Progenitor cell of endocrine pancreas (in vitro differentiated cells): ENCODE measurements at regions not wholly inside any gene's neighbourhood (a gene's known extent, or its start where the extent isn't known, plus 50 kb on each side); places are given as distances from the start of the nearest gene placed in this dataset.

Experiments
- DNase-seq: peaks from one replicate; pipeline ENCODE4 v3.0.0; 2021; ENCODE audit warnings: low spot score; ENCODE audit not compliant: unreplicated experiment
- H3K27ac Mint-ChIP-seq: 2 replicates; pipeline ENCODE4 v1.8.0; 2021; ENCODE audit warnings: mild to moderate bottlenecking, moderate library complexity, mixed read lengths
- H3K27me3 Mint-ChIP-seq: 2 replicates; pipeline ENCODE4 v1.8.0; 2021; ENCODE audit warnings: mixed read lengths
- H3K36me3 Mint-ChIP-seq: 2 replicates; pipeline ENCODE4 v1.8.0; 2022; ENCODE audit warnings: mixed read lengths; ENCODE audit not compliant: insufficient read depth
- H3K4me1 Mint-ChIP-seq: 2 replicates; pipeline ENCODE4 v1.8.0; 2021; ENCODE audit warnings: low read depth, mixed read lengths
- H3K4me3 Mint-ChIP-seq: 2 replicates; pipeline ENCODE4 v1.8.0; 2021; ENCODE audit warnings: low read depth, mild to moderate bottlenecking, moderate library complexity, mixed read lengths
- H3K9me3 Mint-ChIP-seq: 2 replicates; pipeline ENCODE4 v1.8.0; 2021; ENCODE audit warnings: low read depth, mixed read lengths
- CTCF ChIP-seq: fragments of 200-600 bp; sonication (generic); IDR thresholded peaks from one replicate; pipeline ENCODE4 v1.5.0; 2021; ENCODE audit warnings: antibody characterized with exemption, mild to moderate bottlenecking; ENCODE audit not compliant: unreplicated experiment

- Mint-ChIP-seq H3K27ac (no peak overlapping the region), H3K9me3 (no peaks in the 10 kb centered on the region), H3K4me1 (peaks cover 14% of the 10 kb centered on the region), H3K27me3 (peaks cover 50% of the 10 kb centered on the region), H3K36me3 (no peaks in the 10 kb centered on the region), H3K4me3 (no peak overlapping the region)
- TF ChIP-seq CTCF: peak; percentile 80
- DNase-seq: no peak
These were observed 133.4 kb downstream of the INSIG2 start for GRCh38 chr2:118221536-118222272.

- Mint-ChIP-seq H3K4me3 (no peak overlapping the region), H3K9me3 (peaks cover under 1% of the 10 kb centered on the region), H3K27ac (no peak overlapping the region), H3K4me1 (peaks cover 14% of the 10 kb centered on the region), H3K36me3 (no peaks in the 10 kb centered on the region), H3K27me3 (peaks cover 37% of the 10 kb centered on the region)
- TF ChIP-seq CTCF: no peak
- no peak for DNase-seq
These were observed 131.3 kb downstream of the INSIG2 start for GRCh38 chr2:118219611-118220010.

- peaks cover 11% of the 10 kb centered on the region for H3K27me3 Mint-ChIP-seq
These were observed 128.0 kb downstream of the INSIG2 start for GRCh38 chr2:118216224-118216623.

GRCh38 chr2:118209727-118210126 lies 121.5 kb downstream of the INSIG2 start:
- no peak overlapping the region for H3K4me3 Mint-ChIP-seq
- no peak for DNase-seq
- peaks cover 5% of the 10 kb centered on the region for H3K9me3 Mint-ChIP-seq
- no peaks in the 10 kb centered on the region for H3K36me3 Mint-ChIP-seq
- H3K27me3 Mint-ChIP-seq: peaks cover 7% of the 10 kb centered on the region
- H3K27ac Mint-ChIP-seq: no peak overlapping the region
- no peak for TF ChIP-seq CTCF
- no peaks in the 10 kb centered on the region for H3K4me1 Mint-ChIP-seq

More at GRCh38 chr2:118216224-118216623, 128.0 kb downstream of the INSIG2 start:
- DNase-seq: no peak
- no peak overlapping the region for H3K27ac Mint-ChIP-seq
- H3K4me3 Mint-ChIP-seq: no peak overlapping the region
- H3K9me3 Mint-ChIP-seq: peaks cover 5% of the 10 kb centered on the region
- no peak for TF ChIP-seq CTCF
- H3K36me3 Mint-ChIP-seq: no peaks in the 10 kb centered on the region
- H3K4me1 Mint-ChIP-seq: no peaks in the 10 kb centered on the region

- no peaks in the 10 kb centered on the region for H3K9me3 Mint-ChIP-seq
- no peak for DNase-seq
- no peaks in the 10 kb centered on the region for H3K36me3 Mint-ChIP-seq
- no peaks in the 10 kb centered on the region for H3K4me1 Mint-ChIP-seq
- peaks cover 20% of the 10 kb centered on the region for H3K27me3 Mint-ChIP-seq
- H3K4me3 Mint-ChIP-seq: no peak overlapping the region
- no peak overlapping the region for H3K27ac Mint-ChIP-seq
- no peak for TF ChIP-seq CTCF
These were observed 119.6 kb downstream of the INSIG2 start for GRCh38 chr2:118207889-118208288.
